OCI-LY1 (cell line): ENCODE measurements at regions not wholly inside any gene's neighbourhood (a gene's known extent, or its start where the extent isn't known, plus 50 kb on each side); places are given as distances from the start of the nearest gene placed in this dataset.

ENCODE experiments used
- EZH2 ChIP-seq: fragments of 200-600 bp; sonication (generic), shearing (Covaris generic); IDR thresholded peaks from 2 replicates; pipeline ENCODE4 v1.8.0; 2017; ENCODE audit warnings: borderline replicate concordance, mixed run types, mild to moderate bottlenecking, antibody characterized with exemption, low read length, moderate library complexity, mixed read lengths
- TF ChIP-seq, protein P1 (sequence below): fragments of 200-600 bp; sonication (generic), shearing (Covaris generic); IDR thresholded peaks from 2 replicates; pipeline ENCODE4 v1.5.1; 2017; ENCODE audit warnings: mild to moderate bottlenecking, antibody characterized with exemption, low read length, moderate library complexity, mixed read lengths

DNA sequence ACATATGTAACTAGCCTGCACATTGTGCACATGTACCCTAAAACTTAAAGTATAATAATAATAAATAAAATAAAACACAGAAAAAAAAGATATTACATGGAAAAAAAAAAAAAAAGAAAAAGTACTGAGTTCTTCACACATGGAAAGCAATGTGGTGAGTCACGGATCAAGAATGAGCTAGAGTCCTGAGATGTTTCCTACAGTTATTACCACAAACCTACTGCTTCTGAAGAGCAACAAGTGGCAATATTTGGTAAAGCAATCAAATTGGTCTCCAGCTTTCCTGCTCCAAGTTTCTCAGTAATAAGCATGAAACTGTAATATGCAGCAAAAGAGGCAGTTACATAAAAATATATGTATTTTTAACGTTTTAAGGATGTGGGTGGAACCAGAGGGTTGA, 223.3 kb upstream of the SALL1 start:
- TF ChIP-seq, protein P1, sequence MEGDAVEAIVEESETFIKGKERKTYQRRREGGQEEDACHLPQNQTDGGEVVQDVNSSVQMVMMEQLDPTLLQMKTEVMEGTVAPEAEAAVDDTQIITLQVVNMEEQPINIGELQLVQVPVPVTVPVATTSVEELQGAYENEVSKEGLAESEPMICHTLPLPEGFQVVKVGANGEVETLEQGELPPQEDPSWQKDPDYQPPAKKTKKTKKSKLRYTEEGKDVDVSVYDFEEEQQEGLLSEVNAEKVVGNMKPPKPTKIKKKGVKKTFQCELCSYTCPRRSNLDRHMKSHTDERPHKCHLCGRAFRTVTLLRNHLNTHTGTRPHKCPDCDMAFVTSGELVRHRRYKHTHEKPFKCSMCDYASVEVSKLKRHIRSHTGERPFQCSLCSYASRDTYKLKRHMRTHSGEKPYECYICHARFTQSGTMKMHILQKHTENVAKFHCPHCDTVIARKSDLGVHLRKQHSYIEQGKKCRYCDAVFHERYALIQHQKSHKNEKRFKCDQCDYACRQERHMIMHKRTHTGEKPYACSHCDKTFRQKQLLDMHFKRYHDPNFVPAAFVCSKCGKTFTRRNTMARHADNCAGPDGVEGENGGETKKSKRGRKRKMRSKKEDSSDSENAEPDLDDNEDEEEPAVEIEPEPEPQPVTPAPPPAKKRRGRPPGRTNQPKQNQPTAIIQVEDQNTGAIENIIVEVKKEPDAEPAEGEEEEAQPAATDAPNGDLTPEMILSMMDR = no peak
- no peak for TF ChIP-seq EZH2
